GM12891 (cell line): ENCODE measurements at regions not wholly inside any gene's neighbourhood (a gene's known extent, or its start where the extent isn't known, plus 50 kb on each side); places are given as distances from the start of the nearest gene placed in this dataset.

Source experiments
- DNase-seq: peaks from one replicate; pipeline ENCODE4 v3.0.0; 2011; ENCODE audit warnings: low spot score; ENCODE audit not compliant: insufficient read length
- FAIRE-seq: peaks from 2 replicates; lab custom pipeline; 2011; peaks lifted over from hg19 to GRCh38; lab: Jason Lieb, UNC
- PAX5 ChIP-seq: IDR thresholded peaks from 2 replicates; pipeline ENCODE4 v1.6.1; 2011; ENCODE audit warnings: low read length, moderate library complexity, mild to moderate bottlenecking; ENCODE audit not compliant: insufficient read depth, severe bottlenecking
- POLR2A ChIP-seq: IDR thresholded peaks from 2 replicates; pipeline ENCODE4 v1.6.1; 2011; ENCODE audit warnings: low read depth, low read length, control low read depth
- POLR2AphosphoS5 ChIP-seq: IDR thresholded peaks from 2 replicates; pipeline ENCODE4 v1.6.1; 2011; ENCODE audit warnings: low read depth, low read length, control low read depth
- POU2F2 ChIP-seq: IDR thresholded peaks from 2 replicates; pipeline ENCODE4 v1.6.1; 2011; ENCODE audit warnings: low read depth, mild to moderate bottlenecking, control low read depth, low read length, moderate library complexity
- SPI1 ChIP-seq: IDR thresholded peaks from 2 replicates; pipeline ENCODE4 v1.6.1; 2011; ENCODE audit warnings: low read depth, low read length, control low read depth
- TAF1 ChIP-seq: IDR thresholded peaks from 2 replicates; pipeline ENCODE4 v1.6.1; 2011; ENCODE audit warnings: low read depth, low read length, control low read depth

DNA sequence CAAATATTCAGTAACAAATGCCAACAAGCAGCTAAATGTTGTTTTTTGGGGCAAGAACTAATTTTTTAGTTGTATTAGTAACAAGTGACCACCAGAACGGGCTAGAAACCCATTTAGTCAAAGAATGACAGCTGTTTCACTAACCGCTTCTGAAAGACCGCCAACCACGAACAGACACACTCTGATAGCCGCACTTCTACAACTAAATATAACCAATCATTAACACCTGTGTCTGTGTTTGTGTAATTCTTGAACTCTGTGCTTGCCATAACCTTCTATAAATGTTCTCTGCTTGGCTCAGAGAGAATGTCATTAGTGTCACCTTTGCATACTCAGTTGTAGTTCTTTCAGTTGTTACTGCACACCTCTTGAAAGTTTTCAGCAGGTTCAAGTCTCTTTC lies 526.3 kb upstream of the LRRTM1 start:
- DNase-seq: no peak
- TF ChIP-seq SPI1 (no peak), POLR2A (no peak), POLR2AphosphoS5 (no peak), POU2F2 (no peak)
- FAIRE-seq: no peak

DNA sequence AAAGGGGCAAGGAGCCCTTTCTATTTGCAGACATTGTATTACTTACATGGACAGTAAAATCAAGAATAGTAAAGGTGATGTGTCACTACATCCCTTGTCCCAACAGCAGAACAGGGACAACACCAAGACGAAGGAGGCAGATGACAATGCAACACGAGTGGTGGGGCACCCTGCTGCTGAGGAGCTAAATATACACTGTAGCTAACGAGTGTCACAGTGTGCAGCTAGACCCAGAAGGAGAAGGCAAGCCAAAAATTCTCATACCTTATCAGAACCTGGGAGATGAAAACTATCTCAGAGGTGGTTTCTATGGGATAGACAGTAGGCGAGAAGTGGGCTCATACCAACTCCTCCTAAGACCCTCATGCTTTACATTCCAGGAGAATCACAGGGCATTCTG lies 518.4 kb upstream of the LRRTM1 start:
- FAIRE-seq (peak; percentile 9), DNase-seq (no peak)
- TF ChIP-seq POU2F2 (no peak), PAX5 (no peak), TAF1 (no peak), SPI1 (no peak), POLR2A (no peak), POLR2AphosphoS5 (no peak)

DNA sequence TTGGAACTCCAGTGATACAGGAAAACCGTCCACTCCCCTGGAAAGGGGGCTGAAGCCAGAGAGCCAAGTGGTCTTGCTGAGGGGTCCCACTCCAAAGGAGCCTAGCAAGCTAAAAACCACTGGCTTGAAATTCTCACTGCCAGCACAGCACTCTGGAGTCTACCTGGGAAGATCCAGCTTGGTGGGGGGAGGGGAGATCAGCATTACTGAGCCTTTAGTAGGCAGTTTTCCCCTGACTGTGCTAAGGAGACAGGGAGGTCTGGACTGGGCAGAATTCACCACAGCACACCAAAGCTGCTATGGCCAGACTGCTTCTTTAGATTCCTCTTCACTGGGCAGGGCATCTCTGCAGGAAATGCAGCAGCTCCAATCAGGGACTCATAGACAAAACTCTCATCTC lies 510.7 kb upstream of the LRRTM1 start:
- FAIRE-seq (no peak), DNase-seq (no peak)
- no peak for TF ChIP-seq POLR2AphosphoS5
- TF ChIP-seq TAF1: no peak
- no peak for TF ChIP-seq PAX5
- no peak for TF ChIP-seq POLR2A
- no peak for TF ChIP-seq SPI1
- no peak for TF ChIP-seq POU2F2

DNA sequence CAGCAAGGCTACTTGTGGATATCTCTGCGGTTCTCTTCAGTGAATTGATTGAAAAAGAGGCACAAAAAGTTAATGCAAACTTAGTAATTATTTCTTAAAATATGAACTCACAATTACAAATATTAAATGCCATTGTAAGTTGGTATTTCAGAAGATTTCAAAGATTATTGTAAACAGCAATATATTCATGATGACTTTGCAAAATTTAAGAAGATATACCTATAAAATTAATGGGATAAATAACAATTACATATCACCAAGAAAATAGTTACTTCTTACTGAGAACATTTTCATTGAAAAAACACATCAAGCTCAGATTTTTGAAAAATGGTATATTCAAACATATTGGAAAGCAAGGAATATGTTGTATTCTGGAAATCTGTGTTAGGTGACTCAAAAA lies 482.0 kb upstream of the LRRTM1 start:
- TF ChIP-seq TAF1: no peak
- TF ChIP-seq PAX5: no peak
- TF ChIP-seq POLR2AphosphoS5: no peak
- TF ChIP-seq POU2F2: no peak
- TF ChIP-seq SPI1: no peak
- FAIRE-seq (no peak), DNase-seq (no peak)

DNA sequence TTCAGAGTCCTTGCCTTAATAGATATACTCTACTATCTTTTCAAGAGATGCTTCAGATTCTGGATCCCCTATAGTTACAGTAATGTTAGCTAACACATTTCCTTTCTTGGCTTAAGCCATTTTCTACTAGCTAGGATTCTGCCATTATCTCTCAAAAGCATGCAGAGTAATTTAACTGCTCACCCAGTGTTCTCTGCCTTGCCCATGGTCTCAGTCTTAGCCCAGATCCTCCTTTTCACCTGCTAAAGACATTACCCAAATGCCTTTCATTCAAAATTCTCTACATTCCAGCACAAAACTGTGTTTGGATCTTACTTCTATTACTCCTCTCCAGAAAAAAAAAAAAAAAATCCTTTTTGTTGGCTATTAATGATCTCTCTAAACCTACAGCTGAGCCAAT lies 474.2 kb upstream of the LRRTM1 start:
- no peak for FAIRE-seq
- no peak for TF ChIP-seq TAF1
- TF ChIP-seq SPI1: no peak
- no peak for TF ChIP-seq POLR2A
- no peak for TF ChIP-seq POLR2AphosphoS5

DNA sequence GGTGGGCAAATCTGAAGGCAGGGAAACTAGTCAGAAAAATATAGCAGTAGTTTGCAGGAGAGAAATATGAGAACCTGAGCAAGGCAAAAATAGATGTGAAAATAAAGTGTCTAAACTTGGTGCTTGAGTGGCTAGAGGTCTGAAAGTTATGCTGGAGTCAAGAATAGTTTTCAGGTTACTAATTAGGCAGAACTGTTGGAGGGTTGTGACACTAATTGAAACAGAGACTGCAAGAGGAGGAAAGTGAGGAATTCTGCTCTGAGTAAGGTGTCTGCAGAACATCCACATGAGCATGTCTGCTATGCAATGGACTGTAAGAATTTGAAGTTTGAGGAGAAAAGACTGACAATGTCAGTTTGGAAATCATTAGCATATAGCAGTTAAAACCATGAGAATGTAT lies 444.0 kb upstream of the LRRTM1 start:
- DNase-seq: no peak
- TF ChIP-seq TAF1 (no peak), POU2F2 (no peak), SPI1 (no peak)
- no peak for FAIRE-seq

More for the DNA sequence above, 474.2 kb upstream of the LRRTM1 start:
- no peak for DNase-seq

DNA sequence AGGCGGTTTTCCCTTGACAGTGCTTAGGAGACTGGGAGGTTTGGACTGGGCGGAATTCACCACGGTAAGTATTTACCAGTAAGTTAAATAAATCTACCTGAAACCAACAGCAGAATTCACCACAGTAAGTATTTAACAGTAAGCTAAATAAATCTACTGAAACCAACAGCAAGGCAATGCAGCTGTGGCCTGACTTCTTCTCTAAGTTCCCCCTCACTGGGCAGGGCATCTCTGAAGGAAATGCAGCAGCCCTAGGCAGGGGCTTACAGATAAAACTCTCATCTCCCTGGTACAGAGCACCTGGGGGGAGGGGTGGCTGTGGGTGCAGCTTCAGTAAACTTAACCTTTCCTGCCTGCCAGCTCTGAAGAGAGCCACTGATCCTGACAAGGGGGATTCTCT lies 432.5 kb upstream of the LRRTM1 start:
- DNase-seq (no peak), FAIRE-seq (no peak)
- no peak for TF ChIP-seq POU2F2
- TF ChIP-seq SPI1: no peak

DNA sequence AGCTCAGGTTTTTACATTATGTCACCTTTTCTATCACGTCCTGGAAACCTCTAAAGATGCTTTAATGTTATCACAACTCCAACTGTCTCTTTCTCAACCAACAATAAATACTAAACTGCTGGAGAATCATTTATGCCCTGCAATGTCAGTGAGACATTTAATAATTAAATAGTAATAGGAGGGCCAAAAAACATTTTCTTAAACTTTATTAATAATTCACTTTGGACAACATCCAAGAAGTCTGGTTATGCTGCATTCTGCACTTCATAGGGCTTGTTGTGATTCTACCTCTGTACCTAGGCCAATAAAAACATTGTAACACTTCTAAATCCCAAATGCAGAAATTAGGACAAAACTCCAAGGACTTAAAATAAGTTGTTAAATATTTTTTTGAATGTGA lies 420.4 kb upstream of the LRRTM1 start:
- DNase-seq: no peak
- no peak for FAIRE-seq
- TF ChIP-seq POU2F2 (no peak), POLR2A (no peak), POLR2AphosphoS5 (no peak), SPI1 (no peak)

DNA sequence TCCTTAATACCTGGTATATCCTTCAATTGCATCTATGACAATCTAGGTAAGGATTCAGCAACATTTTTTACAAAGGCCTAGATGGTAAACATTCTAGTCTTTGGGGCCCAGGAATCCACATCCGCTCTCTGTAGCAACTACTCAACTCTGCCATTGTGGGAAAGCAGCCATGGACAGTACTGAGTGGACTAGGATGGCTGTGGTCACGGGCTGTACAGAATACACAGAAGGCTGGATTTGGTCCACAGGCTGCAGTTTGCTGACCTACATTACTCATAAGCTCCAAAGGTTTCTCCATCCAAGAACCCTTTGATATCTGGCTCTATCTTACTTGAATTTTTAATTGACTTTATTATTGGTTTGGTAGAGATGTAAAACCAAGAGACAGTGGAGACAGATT lies 418.3 kb upstream of the LRRTM1 start:
- TF ChIP-seq SPI1 (no peak), POLR2A (no peak), POLR2AphosphoS5 (no peak), TAF1 (no peak)
- FAIRE-seq (no peak), DNase-seq (no peak)

DNA sequence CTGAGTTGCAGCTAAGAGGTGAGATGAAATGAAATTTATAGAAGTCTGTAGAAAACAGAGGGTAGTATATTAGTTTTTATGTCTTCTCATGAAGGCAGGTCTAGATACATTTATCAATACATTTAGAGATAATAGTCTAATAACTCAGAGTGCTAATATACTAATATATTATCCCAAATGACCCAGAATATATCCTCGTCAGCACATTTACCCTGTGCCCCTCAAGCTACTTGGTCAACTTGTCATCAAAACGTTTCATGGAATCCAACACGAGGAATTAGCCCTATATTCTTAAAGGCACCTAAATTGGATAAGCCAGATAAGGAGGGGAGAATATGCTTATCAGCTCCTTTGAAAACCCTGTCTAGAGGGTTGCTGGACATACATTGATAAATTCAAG lies 415.1 kb upstream of the LRRTM1 start:
- DNase-seq: no peak
- TF ChIP-seq POU2F2: no peak
- FAIRE-seq: no peak

DNA sequence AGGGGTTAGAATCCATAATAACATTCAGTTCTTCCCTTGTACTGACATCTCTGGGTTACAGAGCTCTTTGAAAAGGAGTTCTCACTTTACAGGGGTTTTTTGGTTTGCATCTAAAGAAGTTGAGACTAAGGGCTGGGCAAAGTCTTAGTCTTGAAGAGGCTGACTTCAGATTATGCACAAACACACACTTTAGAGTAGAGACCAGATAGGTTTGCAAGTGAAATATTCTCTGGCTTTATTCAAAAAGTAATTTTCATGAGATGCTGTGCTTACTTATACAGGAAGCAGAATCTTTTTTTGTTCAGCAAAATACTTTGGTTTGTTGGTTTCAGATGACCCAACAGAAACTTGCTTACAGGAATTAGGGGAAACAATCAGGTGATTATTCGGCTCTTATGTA lies 410.9 kb upstream of the LRRTM1 start:
- TF ChIP-seq PAX5: no peak
- TF ChIP-seq SPI1: no peak
- TF ChIP-seq POLR2AphosphoS5: no peak
- TF ChIP-seq POU2F2: no peak
- TF ChIP-seq TAF1: no peak
- no peak for TF ChIP-seq POLR2A
- FAIRE-seq (no peak), DNase-seq (no peak)

DNA sequence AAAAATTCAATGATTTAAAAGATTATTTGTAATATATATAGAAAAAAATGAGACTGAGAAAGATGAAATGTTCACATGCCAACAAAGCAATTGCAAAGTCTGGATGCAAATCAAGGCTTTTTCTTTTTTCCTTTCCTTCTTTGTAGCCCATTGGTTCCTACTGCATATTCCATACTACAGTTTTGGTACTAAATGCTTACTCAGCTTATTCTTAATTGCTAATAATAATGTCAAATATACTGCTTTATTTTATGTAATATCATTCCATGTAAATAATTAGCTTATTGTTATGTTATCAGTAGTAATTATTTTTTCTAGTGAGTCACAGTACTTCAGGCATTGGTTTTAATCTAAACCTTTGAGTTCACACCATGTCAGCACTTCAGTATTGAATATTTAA lies 407.4 kb upstream of the LRRTM1 start:
- DNase-seq (no peak), FAIRE-seq (no peak)
- TF ChIP-seq SPI1: no peak
- TF ChIP-seq PAX5: no peak
- TF ChIP-seq TAF1: no peak
- TF ChIP-seq POLR2A: no peak
- no peak for TF ChIP-seq POU2F2
- no peak for TF ChIP-seq POLR2AphosphoS5
